ENCODE measurements at regions not wholly inside any gene's neighbourhood (a gene's known extent, or its start where the extent isn't known, plus 50 kb on each side); places are given as distances from the start of the nearest gene placed in this dataset.

DNA sequence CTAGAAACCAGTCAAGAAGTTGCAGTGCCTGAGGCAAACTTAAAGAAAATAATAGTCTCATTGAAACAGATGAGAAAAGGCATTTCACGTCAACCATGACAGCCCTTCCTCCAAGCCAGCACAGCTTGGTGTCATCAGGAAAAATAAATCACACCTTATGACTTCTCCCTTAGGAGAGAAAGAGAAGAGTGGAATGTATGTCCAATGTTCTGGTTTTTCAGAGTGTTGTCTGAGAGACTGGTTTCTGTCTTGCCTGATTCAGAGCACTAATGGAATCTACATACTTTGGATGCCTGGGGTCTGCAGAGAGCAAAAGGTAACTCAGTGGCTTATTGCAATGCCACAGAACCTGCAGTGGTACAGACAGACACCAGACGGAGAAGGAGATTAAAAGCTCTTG, 105.5 kb upstream of the PDE4D start:
- FAIRE-seq (no peak), ATAC-seq (no peak), DNase-seq (ENCODE audit: low read depth, low spot score) (no peak)
- TF ChIP-seq PAX5 (IDR thresholded peaks at IDR 0.05; ENCODE audit: borderline replicate concordance, low read depth, low read length) (no peak), SMAD1 (IDR thresholded peaks at IDR 0.05; ENCODE audit: low read depth, partially characterized antibody) (no peak), NFYB (IDR thresholded peaks at IDR 0.05; ENCODE audit: insufficient read depth, low read depth, low read length) (no peak), ZNF217 (IDR thresholded peaks at IDR 0.05) (no peak)
- no TSS peak for BruUV-seq (replicated peaks)
- Histone ChIP-seq H3K9ac (ENCODE audit: control insufficient read depth, insufficient read depth, low read length) (no peak overlapping the region), H3K27ac (ENCODE audit: control insufficient read depth, insufficient read depth) (no peak overlapping the region), H2AFZ (ENCODE audit: control insufficient read depth, low read depth, low read length) (no peak overlapping the region), H4K20me1 (ENCODE audit: control insufficient read depth, insufficient read depth) (no peaks in the 10 kb centered on the region), H3K9me3 (replicated peaks; ENCODE audit: control insufficient read depth, insufficient read depth, low read length) (no peaks in the 10 kb centered on the region; the same call in 2 of the 3 replicates), H3K27me3 (replicated peaks in 1 of 2; ENCODE audit: control insufficient read depth in 2 of 2, insufficient read depth in 2 of 2, low read length in 1 of 2) (no peaks in the 10 kb centered on the region), H3K4me2 (ENCODE audit: control insufficient read depth, insufficient read depth) (no peak overlapping the region), H3K79me2 (ENCODE audit: control insufficient read depth, insufficient read depth, low read length) (no peaks in the 10 kb centered on the region), H3K36me3 (ENCODE audit: control insufficient read depth in 2 of 2, insufficient read depth in 2 of 2, low read length in 1 of 2) (no peaks in the 10 kb centered on the region), H3K4me1 (ENCODE audit: control insufficient read depth, insufficient read depth, low read length) (no peaks in the 10 kb centered on the region), H3K4me3 (no peak overlapping the region)
- ChIA-PET RAD21 (ENCODE audit: unreplicated experiment) (no interaction called here), POLR2A (no interaction called here), SMC1A (ENCODE audit: uncharacterized antibody, unreplicated experiment) (no interaction called here), CTCF (interaction anchor here (0.7 kb wide), 1 partner anchor 9 kb away, joined by 3 read pairs; no protein-coding TSS in a partner anchor)
- 71% methylated on average over 2 of the region's 2 CpGs for WGBS (ENCODE audit: insufficient coverage, insufficient replicate concordance, low lambda C conversion rate, missing lambda C conversion rate)
- in situ Hi-C loops (cut with MboI) (no loop called here), intact Hi-C loops (cut with micrococcal nuclease; ENCODE audit: unreplicated experiment) (no loop called here)

DNA sequence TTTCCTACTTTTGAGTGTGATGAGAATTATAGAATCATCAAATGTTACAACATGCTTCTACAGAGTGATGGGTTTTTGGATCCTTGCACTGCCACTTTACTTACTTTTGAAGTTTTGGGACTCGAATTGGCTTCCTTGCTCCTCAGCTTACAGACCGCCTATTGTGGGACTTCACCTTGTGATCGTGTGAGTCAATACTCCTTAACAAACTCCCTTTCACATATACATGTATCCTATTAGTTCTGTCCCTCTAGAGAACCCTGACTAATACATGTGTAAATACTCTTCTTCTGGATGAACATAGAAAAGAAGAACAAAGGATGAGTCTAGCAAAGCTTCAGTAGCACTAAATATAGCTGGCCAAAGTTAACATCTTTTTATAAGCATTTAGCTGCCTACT, 98.7 kb upstream of the PDE4D start:
- Histone ChIP-seq H3K9me3 (replicated peaks; ENCODE audit: control insufficient read depth, insufficient read depth, low read length) (no peaks in the 10 kb centered on the region), H3K79me2 (ENCODE audit: control insufficient read depth, insufficient read depth, low read length) (no peaks in the 10 kb centered on the region), H3K27me3 (replicated peaks in 1 of 2; ENCODE audit: control insufficient read depth in 2 of 2, insufficient read depth in 2 of 2, low read length in 1 of 2) (no peaks in the 10 kb centered on the region), H3K4me2 (ENCODE audit: control insufficient read depth, insufficient read depth) (no peak overlapping the region), H3K4me1 (ENCODE audit: control insufficient read depth, insufficient read depth, low read length) (no peaks in the 10 kb centered on the region), H3K27ac (ENCODE audit: control insufficient read depth, insufficient read depth) (no peak overlapping the region), H3K4me3 (no peak overlapping the region), H4K20me1 (ENCODE audit: control insufficient read depth, insufficient read depth) (no peaks in the 10 kb centered on the region), H2AFZ (ENCODE audit: control insufficient read depth, low read depth, low read length) (no peak overlapping the region), H3K36me3 (ENCODE audit: control insufficient read depth in 2 of 2, insufficient read depth in 2 of 2, low read length in 1 of 2) (no peaks in the 10 kb centered on the region), H3K9ac (ENCODE audit: control insufficient read depth, insufficient read depth, low read length) (no peak overlapping the region)
- DNase-seq (ENCODE audit: low read depth, low spot score) (no peak), ATAC-seq (no peak), FAIRE-seq (no peak)
- in situ Hi-C loops (cut with MboI) = no loop called here
- BruUV-seq (replicated peaks) = no TSS peak
- CTCF ChIA-PET = no interaction called here
- WGBS (ENCODE audit: insufficient coverage, insufficient replicate concordance, low lambda C conversion rate, missing lambda C conversion rate) = 59% methylated on average over 3 of the region's 3 CpGs
- POLR2A ChIA-PET = no interaction called here
- RAD21 ChIA-PET (ENCODE audit: unreplicated experiment) = no interaction called here
- SMC1A ChIA-PET (ENCODE audit: uncharacterized antibody, unreplicated experiment) = interaction anchor here (1.2 kb wide), 1 partner anchor 89 kb away, joined by 3 read pairs; no protein-coding TSS in a partner anchor
- intact Hi-C loops (cut with micrococcal nuclease; ENCODE audit: unreplicated experiment) = no loop called here
- TF ChIP-seq EZH2 (IDR thresholded peaks at IDR 0.05; ENCODE audit: borderline replicate concordance, control insufficient read depth, low read depth, low read length) (no peak), SMAD1 (IDR thresholded peaks at IDR 0.05; ENCODE audit: low read depth, partially characterized antibody) (no peak), LARP7 (IDR thresholded peaks at IDR 0.05) (no peak), TAF1 (IDR thresholded peaks at IDR 0.05; ENCODE audit: borderline replicate concordance, low read depth, low read length) (no peak), TARDBP (IDR thresholded peaks at IDR 0.05; ENCODE audit: borderline replicate concordance) (no peak), TCF7 (IDR thresholded peaks at IDR 0.05; ENCODE audit: borderline replicate concordance) (no peak), SRF (IDR thresholded peaks at IDR 0.05; ENCODE audit: low read depth in 2 of 2, low read length in 2 of 2) (no peak), ZNF217 (IDR thresholded peaks at IDR 0.05) (no peak), HDAC6 (IDR thresholded peaks at IDR 0.05; ENCODE audit: unreplicated experiment) (no peak), ASH2L (IDR thresholded peaks at IDR 0.05; ENCODE audit: borderline replicate concordance, low read depth) (no peak), IRF4 (IDR thresholded peaks at IDR 0.05; ENCODE audit: low read depth, low read length) (no peak), EP300 (IDR thresholded peaks at IDR 0.05; ENCODE audit: borderline replicate concordance in 1 of 2, control insufficient read depth in 1 of 2, low read depth in 2 of 2, low read length in 2 of 2) (no peak), SMAD5 (IDR thresholded peaks at IDR 0.05; ENCODE audit: low read depth) (no peak)
- TF ChIP-seq, protein P1, sequence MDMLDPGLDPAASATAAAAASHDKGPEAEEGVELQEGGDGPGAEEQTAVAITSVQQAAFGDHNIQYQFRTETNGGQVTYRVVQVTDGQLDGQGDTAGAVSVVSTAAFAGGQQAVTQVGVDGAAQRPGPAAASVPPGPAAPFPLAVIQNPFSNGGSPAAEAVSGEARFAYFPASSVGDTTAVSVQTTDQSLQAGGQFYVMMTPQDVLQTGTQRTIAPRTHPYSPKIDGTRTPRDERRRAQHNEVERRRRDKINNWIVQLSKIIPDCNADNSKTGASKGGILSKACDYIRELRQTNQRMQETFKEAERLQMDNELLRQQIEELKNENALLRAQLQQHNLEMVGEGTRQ (IDR thresholded peaks at IDR 0.05; ENCODE audit: borderline replicate concordance, low read depth, low read length) = no peak
